ENCODE measurements at regions not wholly inside any gene's neighbourhood (a gene's known extent, or its start where the extent isn't known, plus 50 kb on each side); places are given as distances from the start of the nearest gene placed in this dataset.

- Histone ChIP-seq H3K4me3 (no peak overlapping the region), H3K9me3 (no peaks in the 10 kb centered on the region), H3K4me1 (peaks cover 0 to 17% (median 5%) of the 10 kb centered on the region in 6 donors), H3K27me3 (replicated peaks in 1 of 7) (no peaks in the 10 kb centered on the region), H3K36me3 (no peaks in the 10 kb centered on the region), H3K27ac (no peak overlapping the region)
- DNase-seq = no peak
- intact Hi-C loops (cut with DNase I; ENCODE audit: low total_unique reads) = no loop called here
- WGBS, 5 donors = 74 to 94% (median 86%) methylated on average over 3 of the region's 3 CpGs
- no peak for TF ChIP-seq POLR2AphosphoS5 (IDR thresholded peaks at IDR 0.05)
- TF ChIP-seq, protein P1, sequence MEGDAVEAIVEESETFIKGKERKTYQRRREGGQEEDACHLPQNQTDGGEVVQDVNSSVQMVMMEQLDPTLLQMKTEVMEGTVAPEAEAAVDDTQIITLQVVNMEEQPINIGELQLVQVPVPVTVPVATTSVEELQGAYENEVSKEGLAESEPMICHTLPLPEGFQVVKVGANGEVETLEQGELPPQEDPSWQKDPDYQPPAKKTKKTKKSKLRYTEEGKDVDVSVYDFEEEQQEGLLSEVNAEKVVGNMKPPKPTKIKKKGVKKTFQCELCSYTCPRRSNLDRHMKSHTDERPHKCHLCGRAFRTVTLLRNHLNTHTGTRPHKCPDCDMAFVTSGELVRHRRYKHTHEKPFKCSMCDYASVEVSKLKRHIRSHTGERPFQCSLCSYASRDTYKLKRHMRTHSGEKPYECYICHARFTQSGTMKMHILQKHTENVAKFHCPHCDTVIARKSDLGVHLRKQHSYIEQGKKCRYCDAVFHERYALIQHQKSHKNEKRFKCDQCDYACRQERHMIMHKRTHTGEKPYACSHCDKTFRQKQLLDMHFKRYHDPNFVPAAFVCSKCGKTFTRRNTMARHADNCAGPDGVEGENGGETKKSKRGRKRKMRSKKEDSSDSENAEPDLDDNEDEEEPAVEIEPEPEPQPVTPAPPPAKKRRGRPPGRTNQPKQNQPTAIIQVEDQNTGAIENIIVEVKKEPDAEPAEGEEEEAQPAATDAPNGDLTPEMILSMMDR (IDR thresholded peaks at IDR 0.05 in 8 of 11, conservative IDR thresholded peaks at IDR 0.05 in 3 of 11) = no peak
- TF ChIP-seq POLR2A (IDR thresholded peaks at IDR 0.05) = no peak
Measured at GRCh38 chr3:56896357-56896756, 94.6 kb upstream of the ARHGEF3 start.

GRCh38 chr3:56894881-56895431 lies 93.2 kb upstream of the ARHGEF3 start:
- no peak overlapping the region for H3K27ac ChIP-seq
- DNase-seq = no peak
- H3K36me3 ChIP-seq = no peaks in the 10 kb centered on the region
- H3K9me3 ChIP-seq = no peaks in the 10 kb centered on the region
- H3K4me3 ChIP-seq = no peak overlapping the region
- H3K4me1 ChIP-seq = peaks cover 0 to 16% (median 3%) of the 10 kb centered on the region in 6 donors
- TF ChIP-seq POLR2AphosphoS5 (IDR thresholded peaks at IDR 0.05) (no peak), POLR2A (IDR thresholded peaks at IDR 0.05) (no peak)
- TF ChIP-seq, protein P1 (IDR thresholded peaks at IDR 0.05 in 8 of 11, conservative IDR thresholded peaks at IDR 0.05 in 3 of 11) = no peak
- 44 to 55% (median 50%) methylated on average over 10 of the region's 10 CpGs for WGBS, 5 donors
- no peaks in the 10 kb centered on the region for H3K27me3 ChIP-seq (replicated peaks in 1 of 7)
- intact Hi-C loops (cut with DNase I; ENCODE audit: low total_unique reads) = no loop called here

- intact Hi-C loops (cut with DNase I; ENCODE audit: low total_unique reads) = no loop called here
- TF ChIP-seq POLR2AphosphoS5 (IDR thresholded peaks at IDR 0.05) (no peak), POLR2A (IDR thresholded peaks at IDR 0.05) (no peak)
- TF ChIP-seq, protein P1 (IDR thresholded peaks at IDR 0.05 in 8 of 11, conservative IDR thresholded peaks at IDR 0.05 in 3 of 11) = no peak
Measured at GRCh38 chr3:56890448-56891091, 88.8 kb upstream of the ARHGEF3 start.

GRCh38 chr3:56889131-56889530 lies 87.4 kb upstream of the ARHGEF3 start:
- Histone ChIP-seq H3K4me1 (peaks cover 12 to 35% (median 19%) of the 10 kb centered on the region in 6 donors), H3K27me3 (replicated peaks in 1 of 7) (no peaks in the 10 kb centered on the region), H3K4me3 (no peak overlapping the region), H3K9me3 (no peaks in the 10 kb centered on the region), H3K27ac (no peak overlapping the region), H3K36me3 (no peaks in the 10 kb centered on the region)
- 81 to 92% (median 84%) methylated on average over 7 of the region's 7 CpGs for WGBS, 5 donors
- intact Hi-C loops (cut with DNase I; ENCODE audit: low total_unique reads) = no loop called here
- no peak for DNase-seq
- TF ChIP-seq, protein P1 (IDR thresholded peaks at IDR 0.05 in 8 of 11, conservative IDR thresholded peaks at IDR 0.05 in 3 of 11) = no peak
- TF ChIP-seq POLR2A (IDR thresholded peaks at IDR 0.05) (no peak), POLR2AphosphoS5 (IDR thresholded peaks at IDR 0.05) (no peak)

More at GRCh38 chr3:56890448-56891091, 88.8 kb upstream of the ARHGEF3 start:
- Histone ChIP-seq H3K27me3 (replicated peaks in 1 of 7) (no peaks in the 10 kb centered on the region), H3K36me3 (no peaks in the 10 kb centered on the region), H3K4me1 (peaks cover 12 to 43% (median 22%) of the 10 kb centered on the region in 6 donors), H3K4me3 (no peak overlapping the region), H3K27ac (no peak overlapping the region), H3K9me3 (no peaks in the 10 kb centered on the region)
- 74 to 84% (median 76%) methylated on average over 8 of the region's 8 CpGs for WGBS, 5 donors
- DNase-seq = no peak

Measured in spleen (tissue), 11 donors.